ENCODE measurements at regions not wholly inside any gene's neighbourhood (a gene's known extent, or its start where the extent isn't known, plus 50 kb on each side); places are given as distances from the start of the nearest gene placed in this dataset.

DNA sequence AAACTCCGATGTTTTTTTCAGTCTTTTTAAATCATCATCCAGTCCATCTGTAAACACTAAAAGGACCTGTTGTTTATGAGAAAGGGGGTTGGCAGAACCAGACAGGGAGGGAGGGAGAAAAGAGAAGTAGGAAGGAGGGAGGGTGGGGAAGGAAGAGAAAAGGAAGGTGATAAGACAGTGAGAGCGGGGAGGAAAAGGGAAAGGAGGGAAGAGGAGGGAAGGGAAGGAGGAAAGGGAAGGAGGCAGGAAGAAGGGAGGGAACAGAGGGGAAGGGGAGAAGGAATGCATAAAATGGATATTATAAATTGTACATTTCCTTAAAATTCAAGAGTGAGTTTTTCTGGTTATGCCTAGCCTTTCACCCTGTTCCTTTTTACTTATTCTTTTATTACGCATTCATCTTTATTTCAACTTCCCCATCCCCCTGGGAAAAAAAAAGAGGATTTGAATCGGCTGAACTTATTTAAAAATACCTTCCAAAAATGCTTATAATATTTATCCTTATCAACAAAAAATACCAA is 50.1 kb upstream of the CAPN7 start:
- no peak overlapping the region for H3K27ac ChIP-seq (ENCODE audit: insufficient read depth, low read length)
- no peak overlapping the region for H3K4me3 ChIP-seq (ENCODE audit: insufficient read depth, low read depth, low read length)
- no peaks in the 10 kb centered on the region for H3K36me3 ChIP-seq (ENCODE audit: control insufficient read depth, insufficient read depth, low read length)
- no peaks in the 10 kb centered on the region for H4K20me1 ChIP-seq (ENCODE audit: insufficient read depth, low read length)
- H2BK15ac ChIP-seq (ENCODE audit: low read depth, low read length): no peak overlapping the region
- H3K23ac ChIP-seq (ENCODE audit: low read depth, low read length): no peak overlapping the region
- TF ChIP-seq FOS (IDR thresholded peaks at IDR 0.05; ENCODE audit: low read depth, low read length) (no peak), RFX5 (IDR thresholded peaks at IDR 0.05; ENCODE audit: low read depth, low read length) (no peak), MXI1 (IDR thresholded peaks at IDR 0.05; ENCODE audit: borderline replicate concordance, low read depth, low read length) (no peak), CEBPB (IDR thresholded peaks at IDR 0.05; ENCODE audit: low read depth, low read length) (no peak), USF2 (IDR thresholded peaks at IDR 0.05; ENCODE audit: low read depth, low read length) (no peak), MAFK (IDR thresholded peaks at IDR 0.05; ENCODE audit: low read depth, low read length) (no peak), ELK1 (IDR thresholded peaks at IDR 0.05; ENCODE audit: borderline replicate concordance, low read depth, low read length) (no peak), CHD1 (IDR thresholded peaks at IDR 0.05; ENCODE audit: low read depth, low read length) (no peak), SMC3 (IDR thresholded peaks at IDR 0.05; ENCODE audit: low read depth, low read length) (no peak), BHLHE40 (IDR thresholded peaks at IDR 0.05; ENCODE audit: low read depth, low read length) (no peak), POLR2A (IDR thresholded peaks at IDR 0.05; ENCODE audit: low read depth, low read length) (no peak), MAZ (IDR thresholded peaks at IDR 0.05; ENCODE audit: borderline replicate concordance, low read depth, low read length) (no peak), RAD21 (IDR thresholded peaks at IDR 0.05; ENCODE audit: low read length) (no peak)
- no peak overlapping the region for H2BK20ac ChIP-seq (ENCODE audit: low read depth, low read length)
- H2AFZ ChIP-seq (replicated peaks; ENCODE audit: low read length, poor library complexity): no peak overlapping the region
- no peaks in the 10 kb centered on the region for H3K9me3 ChIP-seq (ENCODE audit: control insufficient read depth, insufficient read depth, low read length)
- in situ Hi-C loops (cut with MboI; ENCODE audit: low sequenced_read_pairs): no loop called here
- no peak overlapping the region for H4K91ac ChIP-seq (ENCODE audit: insufficient read depth, low read depth, low read length)
- H3K4me2 ChIP-seq (ENCODE audit: low read depth, low read length): no peak overlapping the region
- no peak overlapping the region for H2AK9ac ChIP-seq (replicated peaks; ENCODE audit: low read depth, low read length, poor library complexity)
- dilution Hi-C loops (cut with HindIII; ENCODE audit: low sequenced_read_pairs, unreplicated experiment): no loop called here
- H3K9ac ChIP-seq (ENCODE audit: low read depth, low read length): no peak overlapping the region
- H3K4ac ChIP-seq (ENCODE audit: low read depth, low read length): no peak overlapping the region
- intact Hi-C loops (cut with micrococcal nuclease): no loop called here
- H3K79me1 ChIP-seq (ENCODE audit: low read depth in 1 of 2, low read length in 2 of 2): no peaks in the 10 kb centered on the region
- H3K4me1 ChIP-seq (ENCODE audit: control insufficient read depth, insufficient read depth, low read length): no peaks in the 10 kb centered on the region
- DNase-seq (no peak), ATAC-seq (ENCODE audit: low read depth) (no peak)
- POLR2A ChIA-PET (ENCODE audit: unreplicated experiment): no interaction called here
- no peak overlapping the region for H2BK5ac ChIP-seq (ENCODE audit: low read depth, low read length, poor library complexity, severe bottlenecking)
- H2AK5ac ChIP-seq (ENCODE audit: low read depth, low read length): no peak overlapping the region
- no peak overlapping the region for H4K5ac ChIP-seq (ENCODE audit: low read depth, low read length)
- H4K8ac ChIP-seq (ENCODE audit: low read depth in 2 of 2, low read length in 2 of 2): no peak overlapping the region
- H3K56ac ChIP-seq (ENCODE audit: extremely low read depth, insufficient read depth, low read length): no peak overlapping the region
- no peak overlapping the region for H2BK120ac ChIP-seq (ENCODE audit: low read depth, low read length)
- H3K27me3 ChIP-seq (ENCODE audit: control insufficient read depth, insufficient read depth, low read length): peaks cover 13% of the 10 kb centered on the region
- CTCF ChIA-PET: no interaction called here
- no TSS peak for BruUV-seq (replicated peaks)
- no peaks in the 10 kb centered on the region for H3K9me1 ChIP-seq (ENCODE audit: insufficient read depth, low read length)
- no peak overlapping the region for H3K14ac ChIP-seq (replicated peaks; ENCODE audit: low read depth, low read length)
- WGBS, 2 experiments (ENCODE audit: extremely low coverage in 2 of 2, insufficient read length in 1 of 2): no CpG with 5 or more reads among the region's 4 CpGs
- H3K18ac ChIP-seq (ENCODE audit: low read depth, low read length): no peak overlapping the region
